ENCODE measurements at regions not wholly inside any gene's neighbourhood (a gene's known extent, or its start where the extent isn't known, plus 50 kb on each side); places are given as distances from the start of the nearest gene placed in this dataset.

- CTCF ChIA-PET: no interaction called here
- ATAC-seq (no peak), DNase-seq (ENCODE audit: low read depth, low spot score) (no peak)
- H3K4me3 ChIP-seq (replicated peaks in 1 of 2; ENCODE audit: low read depth in 1 of 2, low read length in 2 of 2): no peak overlapping the region
- intact Hi-C loops (cut with micrococcal nuclease): no loop called here
- no TSS peak for BruUV-seq (replicated peaks)
- H3K9me3 ChIP-seq (ENCODE audit: control insufficient read depth in 1 of 2, insufficient read depth in 1 of 2, low read depth in 1 of 2, low read length in 2 of 2): 0 out of 4 replicates have a peak, but pooled peaks cover 0 to 4% of the 10 kb centered on the region in 2 experiments
- no peak overlapping the region for H2AFZ ChIP-seq (ENCODE audit: low read depth, low read length, poor library complexity, severe bottlenecking)
- no peaks in the 10 kb centered on the region for H3K79me2 ChIP-seq (ENCODE audit: insufficient read depth, low read length)
- H3K4me1 ChIP-seq (ENCODE audit: control insufficient read depth in 1 of 2, insufficient read depth in 2 of 2, low read length in 2 of 2): no peaks in the 10 kb centered on the region
- no peak overlapping the region for H3K4me2 ChIP-seq (ENCODE audit: low read length)
- no peaks in the 10 kb centered on the region for H3K9me2 ChIP-seq (ENCODE audit: insufficient read depth)
- H3K27ac ChIP-seq (ENCODE audit: low read depth, low read length): no peak overlapping the region
- H3K36me3 ChIP-seq (ENCODE audit: control insufficient read depth in 1 of 2, insufficient read depth in 2 of 2, low read length in 2 of 2): no peaks in the 10 kb centered on the region
- TF ChIP-seq RAD21 (IDR thresholded peaks at IDR 0.05; ENCODE audit: low read depth): no peak
- TF ChIP-seq ZFX (IDR thresholded peaks at IDR 0.05): no peak
- no peak for TF ChIP-seq ZBTB33 (IDR thresholded peaks at IDR 0.05; ENCODE audit: extremely low read depth, insufficient replicate concordance, low read length)
- TF ChIP-seq SP1 (IDR thresholded peaks at IDR 0.05; ENCODE audit: low read depth): no peak
- TF ChIP-seq CTCF (IDR thresholded peaks at IDR 0.05 in 2 of 3, conservative IDR thresholded peaks at IDR 0.05 in 1 of 3; ENCODE audit: borderline replicate concordance in 1 of 3, insufficient read depth in 1 of 3, low read depth in 2 of 3, low read length in 2 of 3): no peak
- TF ChIP-seq POLR2AphosphoS5 (IDR thresholded peaks at IDR 0.05; ENCODE audit: low read depth, low read length): no peak
- no peak for TF ChIP-seq EZH2phosphoT487 (IDR thresholded peaks at IDR 0.05; ENCODE audit: borderline replicate concordance)
- TF ChIP-seq YY1 (IDR thresholded peaks at IDR 0.05; ENCODE audit: extremely low read depth, insufficient replicate concordance, low read depth, low read length): no peak
- no peak for TF ChIP-seq JUND (IDR thresholded peaks at IDR 0.05)
- no peak for TF ChIP-seq ZNF274 (IDR thresholded peaks at IDR 0.05; ENCODE audit: low read depth, low read length)
- no peak for TF ChIP-seq EGR1 (IDR thresholded peaks at IDR 0.05; ENCODE audit: low read depth)
- TF ChIP-seq FOSL1 (IDR thresholded peaks at IDR 0.05; ENCODE audit: low read depth): no peak
- no peak for TF ChIP-seq TCF7L2 (IDR thresholded peaks at IDR 0.05; ENCODE audit: borderline replicate concordance, extremely low read depth, insufficient read depth, insufficient read length)
- TF ChIP-seq SRF (IDR thresholded peaks at IDR 0.05; ENCODE audit: low read depth): no peak
- TF ChIP-seq POLR2A (IDR thresholded peaks at IDR 0.05; ENCODE audit: borderline replicate concordance, extremely low read depth, insufficient read depth, insufficient read length): no peak
- TF ChIP-seq CBX3 (IDR thresholded peaks at IDR 0.05; ENCODE audit: low read depth): no peak
- TF ChIP-seq MAX (IDR thresholded peaks at IDR 0.05): no peak
- TF ChIP-seq EZH2 (IDR thresholded peaks at IDR 0.05): no peak
- TF ChIP-seq CEBPB (IDR thresholded peaks at IDR 0.05; ENCODE audit: low read depth): no peak
- POLR2A ChIA-PET: no interaction called here
- RAD21 ChIA-PET (ENCODE audit: low non-redundant PET in 1 of 2, low total read pairs in 2 of 2, uncharacterized antibody in 2 of 2, unreplicated experiment in 2 of 2): no interaction called here
- H3K27me3 ChIP-seq (ENCODE audit: insufficient read depth, low read length): no peaks in the 10 kb centered on the region
- H3K9ac ChIP-seq (ENCODE audit: low read length): no peak overlapping the region
- no peaks in the 10 kb centered on the region for H4K20me1 ChIP-seq (ENCODE audit: insufficient read depth)
Measured at GRCh38 chr18:27713738-27714095, 463.2 kb downstream of the CDH2 start.

All from HCT116 (cell line).